ENCODE measurements at regions not wholly inside any gene's neighbourhood (a gene's known extent, or its start where the extent isn't known, plus 50 kb on each side); places are given as distances from the start of the nearest gene placed in this dataset.
"Not testable (repeated sequence)": the region's sequence is repeated elsewhere in the genome, so short reads cannot be mapped to it uniquely, and the experiment has no call there.

DNA sequence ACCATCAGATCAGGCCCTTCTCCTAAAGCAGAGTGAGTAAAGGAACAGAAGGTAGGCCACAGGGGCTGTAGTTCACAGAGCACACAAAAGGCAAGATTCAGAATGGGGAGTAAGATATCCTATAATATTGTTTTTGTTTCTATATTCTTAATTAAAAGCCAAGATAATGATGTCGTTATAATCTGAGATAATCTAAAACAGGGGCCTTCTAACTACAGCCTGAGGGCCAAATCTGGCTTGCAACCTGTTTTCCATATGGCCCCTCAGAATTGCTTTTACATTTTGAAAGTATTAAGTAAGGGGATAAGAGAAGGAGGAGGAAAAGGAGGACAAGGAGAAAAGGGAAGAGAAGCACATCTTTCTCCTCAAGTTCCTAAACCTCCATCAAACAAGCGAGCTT lies 435.8 kb downstream of the CSNK1G3 start:
- DNase-seq (ENCODE audit: insufficient read length, low spot score) (no peak), FAIRE-seq (no peak)

DNA sequence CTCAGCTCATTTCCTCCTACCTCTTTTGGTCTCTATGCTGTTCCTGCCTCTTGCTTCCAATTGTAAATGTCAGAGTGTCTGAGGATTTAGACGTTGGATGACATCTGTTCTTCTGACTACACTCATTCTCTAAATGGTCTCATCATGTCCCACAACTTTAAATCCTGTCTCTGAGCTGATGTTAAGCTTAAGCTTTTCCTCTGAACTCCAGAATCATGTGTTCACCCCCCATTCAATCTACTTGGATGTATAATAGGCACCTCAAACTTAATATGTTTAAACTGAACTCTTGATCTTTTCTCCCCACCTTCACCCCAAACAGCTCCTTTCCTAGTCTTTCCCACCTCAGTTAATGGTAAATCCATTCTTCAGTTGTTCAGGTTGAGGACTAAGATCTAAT lies 433.6 kb downstream of the CSNK1G3 start:
- FAIRE-seq (no peak), DNase-seq (ENCODE audit: insufficient read length, low spot score) (no peak)

DNA sequence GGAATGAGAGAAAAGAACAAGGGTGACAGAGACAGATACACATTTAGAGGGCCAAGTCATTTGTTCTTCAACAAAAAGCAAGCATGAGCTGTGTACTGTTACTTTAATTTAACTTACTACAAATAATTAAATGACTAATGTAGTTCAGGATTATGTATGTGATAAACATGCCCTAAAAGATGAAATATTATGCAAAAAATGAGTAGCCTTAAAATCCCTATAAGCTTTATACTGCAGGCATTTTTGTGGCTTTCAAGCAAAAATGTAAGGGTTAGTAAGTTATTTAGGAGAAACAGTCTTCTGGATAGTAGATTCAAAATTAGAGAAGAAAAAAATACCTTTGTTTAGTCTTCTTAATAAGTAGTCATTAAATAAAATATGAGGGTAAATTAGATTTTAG lies 431.2 kb downstream of the CSNK1G3 start:
- DNase-seq (ENCODE audit: insufficient read length, low spot score) (no peak), FAIRE-seq (no peak)

DNA sequence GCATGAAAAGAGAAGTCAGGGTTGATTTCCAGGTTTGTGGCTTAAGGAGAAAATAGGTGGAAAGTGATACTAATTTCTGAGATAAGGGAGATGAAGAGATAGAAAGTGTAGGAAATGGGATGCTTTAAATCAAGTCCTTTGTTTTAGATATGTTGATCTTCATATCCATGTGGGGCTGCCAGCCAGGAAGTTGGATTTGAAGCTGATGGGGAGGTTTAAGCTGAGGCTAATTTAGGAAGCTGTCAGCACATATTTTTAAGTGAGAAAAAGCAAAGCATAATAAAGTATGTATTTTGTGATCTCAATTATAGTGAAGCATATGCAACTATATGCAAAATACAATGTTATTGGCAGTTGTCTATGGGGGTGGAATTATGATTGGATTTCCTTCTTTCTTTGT lies 428.4 kb downstream of the CSNK1G3 start:
- FAIRE-seq (no peak), DNase-seq (ENCODE audit: insufficient read length, low spot score) (no peak)

DNA sequence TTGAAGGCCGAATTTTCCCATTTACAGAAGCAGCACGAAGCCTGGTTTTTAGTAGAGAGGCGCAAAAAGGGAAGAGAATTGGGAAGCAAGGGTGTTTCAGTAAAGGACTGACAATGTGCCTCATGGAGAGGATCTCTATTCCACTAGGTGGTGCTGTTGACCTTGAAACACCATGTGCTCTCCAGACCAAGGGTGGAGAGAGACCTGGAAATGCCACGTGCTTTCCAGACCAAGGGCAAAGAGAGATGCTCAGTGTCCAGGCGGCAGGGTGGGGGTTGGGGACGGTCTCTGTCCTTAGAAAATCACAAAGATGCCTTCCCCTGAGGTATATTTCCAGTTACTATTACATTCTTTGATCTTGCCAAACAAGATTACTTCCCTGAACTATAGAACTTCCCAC lies 425.3 kb downstream of the CSNK1G3 start:
- DNase-seq (ENCODE audit: insufficient read length, low spot score) (no peak), FAIRE-seq (peak; percentile 66)

DNA sequence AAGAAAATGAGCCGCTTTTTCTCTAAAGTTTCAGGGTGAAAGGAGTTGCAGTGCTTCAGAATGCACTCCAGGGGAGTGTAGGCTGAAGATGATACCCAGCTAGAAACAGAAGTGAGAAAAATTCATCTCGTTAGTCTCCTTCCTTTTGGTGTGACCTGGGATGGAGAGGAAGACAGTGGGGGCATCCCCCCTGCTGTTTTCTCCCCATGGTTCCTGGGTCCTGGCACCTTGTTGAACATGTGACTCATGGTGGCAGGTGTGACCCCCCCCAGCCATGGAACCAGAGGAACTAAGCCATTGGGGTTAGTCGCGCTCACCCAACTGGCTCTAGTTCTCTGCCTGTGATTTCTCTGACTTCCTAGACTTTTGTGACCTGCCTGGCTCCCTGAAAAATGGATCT lies 424.6 kb downstream of the CSNK1G3 start:
- FAIRE-seq (no peak), DNase-seq (ENCODE audit: insufficient read length, low spot score) (no peak)

DNA sequence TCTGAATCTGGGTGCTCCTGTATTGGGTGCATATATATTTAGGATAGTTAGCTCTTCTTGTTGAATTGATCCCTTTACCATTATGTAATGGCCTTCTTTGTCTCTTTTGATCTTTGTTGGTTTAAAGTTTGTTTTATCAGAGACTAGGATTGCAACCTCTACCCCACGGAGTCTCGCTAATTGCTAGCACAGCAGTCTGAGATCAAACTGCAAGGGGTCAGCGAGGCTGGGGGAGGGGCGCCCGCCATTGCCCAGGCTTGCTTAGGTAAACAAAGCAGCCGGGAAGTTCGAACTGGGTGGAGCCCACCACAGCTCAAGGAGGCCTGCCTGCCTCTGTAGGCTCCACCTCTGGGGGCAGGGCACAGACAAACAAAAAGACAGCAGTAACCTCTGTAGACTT lies 421.8 kb downstream of the CSNK1G3 start:
- DNase-seq (ENCODE audit: insufficient read length, low spot score); FAIRE-seq: not testable (repeated sequence)

DNA sequence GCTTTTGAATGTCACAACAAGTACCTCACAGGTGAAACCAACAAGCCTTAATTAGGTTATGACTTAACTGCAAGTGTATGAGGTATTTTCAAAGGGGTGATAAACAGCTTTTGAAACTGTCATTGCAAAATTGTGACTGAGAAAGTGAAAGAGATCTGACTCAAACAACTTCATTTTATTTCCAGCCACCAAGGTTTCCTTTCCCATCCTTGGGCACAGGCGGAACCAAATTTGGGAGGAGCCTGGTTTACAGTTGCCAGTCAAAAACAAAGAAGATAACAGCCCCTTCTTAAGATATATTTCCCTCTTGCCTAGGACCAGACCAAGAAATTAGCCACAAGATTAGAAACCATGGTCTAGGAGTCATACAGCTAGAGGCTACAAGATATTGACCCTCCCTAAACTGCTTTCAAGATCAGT lies 417.1 kb downstream of the CSNK1G3 start:
- no peak for FAIRE-seq
- DNase-seq (ENCODE audit: insufficient read length, low spot score), result no peak

DNA sequence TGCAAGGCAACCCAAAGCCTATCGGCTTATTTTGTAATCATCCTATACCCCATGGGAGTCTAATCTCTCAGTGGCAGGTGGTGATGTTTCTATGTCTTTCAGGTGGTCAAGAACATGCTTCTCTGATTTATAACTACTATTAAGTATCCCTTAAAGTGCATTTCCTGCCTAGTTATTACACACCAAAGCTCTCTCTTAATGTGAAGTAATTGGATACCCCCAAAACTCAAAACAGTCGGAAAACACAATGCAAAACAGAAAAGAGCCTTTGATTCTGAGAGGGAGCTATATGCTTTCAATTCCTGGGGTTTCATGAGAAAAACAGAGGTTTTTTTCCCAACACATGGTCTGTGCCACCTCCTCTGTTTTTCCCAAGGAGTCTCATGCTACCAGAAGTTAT lies 416.4 kb downstream of the CSNK1G3 start:
- no peak for FAIRE-seq

DNA sequence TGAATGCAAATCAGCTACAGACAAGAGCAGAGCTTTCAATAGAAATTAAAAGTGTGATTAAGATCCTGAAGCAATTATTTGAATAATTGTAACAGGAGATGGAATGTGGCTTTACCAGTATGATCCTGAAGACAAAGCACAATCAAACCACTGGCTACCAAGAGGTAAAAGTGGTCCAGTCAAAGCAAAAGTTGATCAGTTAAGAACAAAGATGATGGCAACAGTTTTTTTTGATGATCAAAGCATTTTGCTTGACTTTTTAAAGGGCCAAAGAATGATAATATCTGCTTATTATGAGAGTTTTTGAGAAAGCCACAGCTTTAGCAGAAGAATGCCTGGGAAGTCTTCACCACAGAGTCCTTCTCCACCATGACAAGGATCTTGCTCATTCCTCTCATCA lies 409.2 kb downstream of the CSNK1G3 start:
- FAIRE-seq (no peak), DNase-seq (ENCODE audit: insufficient read length, low spot score) (no peak)

More for the DNA sequence above, 416.4 kb downstream of the CSNK1G3 start:
- no peak for DNase-seq (ENCODE audit: insufficient read length, low spot score)

DNA sequence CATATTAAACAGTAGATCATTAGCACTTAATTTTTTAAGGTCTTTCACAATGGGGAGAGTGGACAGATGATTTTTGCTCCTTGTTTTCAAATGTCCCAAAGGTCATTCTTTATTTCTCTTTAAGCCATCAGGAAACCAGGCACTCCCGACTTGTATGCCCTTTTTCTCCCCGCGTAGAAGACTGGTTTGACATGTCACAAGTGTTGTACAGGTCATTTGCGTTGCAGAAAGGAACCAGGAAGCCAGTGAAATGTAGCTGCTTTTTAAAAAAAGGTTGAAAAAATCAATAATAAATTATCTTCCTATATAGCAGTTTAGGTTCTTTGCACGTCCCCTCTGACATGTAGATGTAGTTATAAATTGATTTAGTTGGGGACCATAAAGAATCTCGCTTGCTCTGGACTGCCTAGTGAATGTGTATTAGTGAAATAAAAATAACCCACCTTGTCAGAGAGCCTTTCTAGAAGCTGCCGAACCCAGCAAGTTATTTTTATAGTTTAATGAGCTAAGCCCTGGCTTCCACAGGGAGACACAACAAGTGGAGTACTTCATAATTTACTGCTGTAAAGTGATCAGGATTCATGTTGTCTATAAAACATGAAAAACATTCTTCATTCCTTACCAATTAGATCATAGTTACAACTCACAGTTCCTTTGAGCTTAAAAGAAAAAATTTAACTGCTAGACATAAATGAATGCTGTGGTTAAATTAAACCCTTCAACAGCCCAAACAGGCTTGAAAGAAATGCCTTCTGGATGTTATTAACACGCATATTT lies 404.6 kb downstream of the CSNK1G3 start:
- FAIRE-seq, result no peak
- peak; percentile 47 for DNase-seq (ENCODE audit: insufficient read length, low spot score)

DNA sequence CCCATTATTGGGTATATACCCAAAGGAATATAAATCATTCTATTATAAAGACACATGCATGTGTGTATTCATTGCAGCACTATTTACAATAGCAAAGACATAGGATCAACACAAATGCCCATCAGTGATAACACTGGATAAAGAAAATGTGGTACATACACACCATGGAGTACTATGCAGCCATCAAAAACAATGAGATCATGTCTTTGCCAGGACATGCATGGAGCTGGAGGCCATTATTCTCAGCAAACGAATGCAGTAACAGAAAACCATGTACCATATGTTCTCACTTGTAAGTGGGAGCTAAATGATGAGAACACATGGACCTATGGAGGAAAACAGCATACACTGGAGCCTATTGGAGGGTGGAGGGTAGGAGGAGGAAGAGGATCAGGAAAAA lies 402.4 kb downstream of the CSNK1G3 start:
- DNase-seq (ENCODE audit: insufficient read length, low spot score) (no peak), FAIRE-seq (peak; percentile 26)

DNA sequence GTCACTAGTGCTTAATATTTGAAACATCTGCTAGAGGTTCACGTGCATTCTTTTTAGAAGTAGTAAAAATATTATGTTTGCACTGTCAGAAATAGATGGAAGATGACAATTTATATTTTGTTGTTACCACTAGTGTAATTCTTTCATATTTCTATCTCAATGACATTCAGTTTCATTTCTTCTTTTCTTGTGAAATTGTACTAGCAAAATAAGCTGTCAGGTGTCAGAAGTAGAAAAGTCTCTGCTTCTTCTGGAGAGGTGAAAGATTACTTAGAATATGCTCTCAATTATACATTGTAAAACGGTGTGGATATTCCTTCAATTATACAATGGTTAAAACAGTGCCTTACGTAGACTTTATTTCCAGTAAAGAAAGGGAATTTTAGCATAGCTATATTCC lies 395.4 kb downstream of the CSNK1G3 start:
- DNase-seq (ENCODE audit: insufficient read length, low spot score) (no peak), FAIRE-seq (no peak)

DNA sequence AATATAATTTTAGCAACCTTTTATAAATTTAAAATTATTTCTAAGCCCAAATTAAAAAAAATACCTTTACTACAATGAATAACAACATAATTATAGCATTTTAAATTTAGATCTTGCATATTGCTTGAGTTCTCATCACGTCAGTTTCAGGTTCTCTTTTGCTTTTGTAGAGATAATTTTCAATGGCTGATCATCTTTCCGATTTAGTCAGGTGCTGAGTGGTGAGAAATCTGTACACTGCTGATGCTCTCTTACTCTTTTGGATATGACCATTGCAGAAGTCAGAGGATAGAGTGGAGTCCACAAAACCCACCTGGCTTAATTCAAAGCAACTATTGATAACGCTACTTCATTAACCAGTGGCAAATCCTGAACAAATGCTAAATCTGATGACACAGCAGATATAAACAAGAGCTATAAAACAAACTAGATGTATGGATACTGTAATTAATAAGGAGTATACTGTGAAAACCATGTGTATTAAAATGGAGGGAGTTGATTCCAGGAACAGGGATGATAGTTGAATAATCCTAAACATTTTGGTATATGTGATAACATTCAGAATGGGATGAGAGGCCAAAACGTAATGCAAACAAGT lies 394.8 kb downstream of the CSNK1G3 start:
- DNase-seq (ENCODE audit: insufficient read length, low spot score) (no peak), FAIRE-seq (no peak)

DNA sequence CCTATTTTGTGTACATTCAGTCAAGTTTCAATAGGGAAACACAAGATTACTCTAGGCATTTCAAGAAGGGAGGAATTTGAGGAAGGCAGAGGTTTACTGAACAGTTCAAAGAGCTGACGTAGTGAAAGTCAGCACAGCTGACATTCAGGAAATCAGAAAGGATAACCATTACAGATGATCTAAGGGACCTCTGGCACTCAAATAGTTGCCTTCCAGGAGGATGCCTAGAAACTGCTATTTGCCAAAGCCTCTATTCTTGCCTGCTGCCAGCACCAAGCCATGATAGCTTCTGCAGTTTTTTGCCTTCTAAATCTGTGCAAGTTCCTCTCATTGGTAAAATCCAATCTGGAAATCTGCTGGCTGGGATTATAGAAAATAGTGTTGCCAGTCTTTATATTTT lies 373.1 kb downstream of the CSNK1G3 start:
- DNase-seq (ENCODE audit: insufficient read length, low spot score), result no peak
- no peak for FAIRE-seq

DNA sequence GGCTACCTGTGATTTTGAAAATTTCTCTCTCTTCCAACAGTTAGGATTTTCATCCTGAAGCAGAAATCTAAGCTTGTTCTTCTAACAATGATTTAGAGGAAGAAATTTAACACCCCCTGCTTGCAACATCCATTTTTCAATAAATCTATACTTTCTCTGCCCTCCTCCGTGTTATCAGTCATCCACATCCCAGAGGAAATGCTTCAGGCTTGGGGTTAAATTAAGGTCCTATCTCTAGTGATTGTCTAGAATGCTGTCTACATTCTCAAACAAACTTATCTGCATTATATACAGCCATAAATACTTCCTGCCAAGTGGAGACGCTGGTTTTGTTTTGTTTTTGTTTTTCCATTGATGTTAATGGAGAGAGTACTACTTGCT lies 371.0 kb downstream of the CSNK1G3 start:
- FAIRE-seq (no peak), DNase-seq (ENCODE audit: insufficient read length, low spot score) (peak; percentile 25)

DNA sequence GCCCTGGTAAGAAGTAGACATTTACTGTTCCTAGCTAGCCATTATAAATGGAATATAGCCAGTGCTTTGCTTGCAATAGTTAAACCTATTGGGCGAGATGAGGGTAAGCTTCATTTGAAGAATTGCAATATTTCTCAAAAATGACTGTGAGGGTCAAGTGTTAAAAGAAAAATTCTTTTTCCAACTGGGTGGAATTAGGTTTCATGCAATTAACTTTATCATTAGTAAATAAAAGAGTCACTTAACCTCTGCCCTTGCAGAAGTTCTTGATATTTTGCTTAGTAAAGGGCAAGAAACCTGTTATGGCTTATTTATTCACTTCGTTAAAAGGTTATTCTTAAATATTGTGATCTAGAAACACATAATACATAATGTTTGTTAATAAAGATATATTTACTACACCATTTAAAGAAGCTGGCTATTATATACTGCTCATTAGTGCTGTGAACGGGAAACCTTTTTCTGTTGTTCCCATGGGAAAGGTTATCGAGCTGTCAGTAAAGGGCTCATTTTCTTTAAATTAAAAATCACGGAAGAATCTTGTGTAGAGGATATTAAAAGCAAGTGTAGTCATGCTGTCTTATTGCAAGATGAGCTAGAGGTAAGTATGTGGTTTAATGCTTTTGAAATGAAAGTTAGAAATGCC lies 370.5 kb downstream of the CSNK1G3 start:
- no peak for FAIRE-seq
- DNase-seq (ENCODE audit: insufficient read length, low spot score), result no peak

DNA sequence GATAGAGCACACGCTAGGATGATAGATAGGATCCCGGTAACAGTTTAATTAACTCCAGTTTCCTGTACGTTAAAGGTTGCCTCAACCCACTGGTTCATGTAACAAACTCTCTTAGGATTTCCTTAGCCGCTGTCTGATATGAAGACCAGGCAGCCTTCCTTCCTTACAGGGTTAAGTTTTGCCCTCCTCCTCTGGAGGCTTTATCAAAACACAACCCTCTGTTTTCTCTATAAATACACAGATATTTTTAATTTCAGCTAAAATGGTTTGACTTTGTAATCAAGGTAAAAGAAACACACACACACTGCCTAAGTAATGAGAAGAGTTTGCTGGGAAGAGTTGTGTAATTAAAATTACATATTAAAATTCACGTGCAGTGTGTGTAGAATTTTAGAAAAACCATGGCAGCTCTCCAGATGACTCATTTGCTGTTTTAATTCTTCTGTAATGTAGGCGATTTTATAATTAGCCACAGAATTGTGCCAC lies 369.8 kb downstream of the CSNK1G3 start:
- FAIRE-seq (no peak), DNase-seq (ENCODE audit: insufficient read length, low spot score) (no peak)

DNA sequence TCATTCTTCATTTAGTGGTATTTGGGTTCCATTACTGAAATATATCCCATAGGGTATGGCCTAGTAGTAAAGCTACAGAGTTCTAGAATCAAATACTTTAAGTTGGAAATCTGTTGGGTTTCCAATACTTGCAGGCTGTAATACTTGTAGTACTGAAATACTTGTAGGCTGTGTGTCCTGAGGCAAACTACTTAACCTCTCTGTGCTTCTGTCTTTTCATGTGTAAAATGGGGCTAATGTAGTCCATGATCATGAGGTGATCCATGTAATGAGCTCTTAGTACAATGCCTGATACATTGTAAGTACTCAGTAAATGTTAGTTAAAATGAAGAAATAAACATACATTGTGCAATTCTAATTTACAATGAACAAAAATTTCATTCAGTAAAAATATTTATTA lies 368.9 kb downstream of the CSNK1G3 start:
- FAIRE-seq, result no peak
- no peak for DNase-seq (ENCODE audit: insufficient read length, low spot score)

DNA sequence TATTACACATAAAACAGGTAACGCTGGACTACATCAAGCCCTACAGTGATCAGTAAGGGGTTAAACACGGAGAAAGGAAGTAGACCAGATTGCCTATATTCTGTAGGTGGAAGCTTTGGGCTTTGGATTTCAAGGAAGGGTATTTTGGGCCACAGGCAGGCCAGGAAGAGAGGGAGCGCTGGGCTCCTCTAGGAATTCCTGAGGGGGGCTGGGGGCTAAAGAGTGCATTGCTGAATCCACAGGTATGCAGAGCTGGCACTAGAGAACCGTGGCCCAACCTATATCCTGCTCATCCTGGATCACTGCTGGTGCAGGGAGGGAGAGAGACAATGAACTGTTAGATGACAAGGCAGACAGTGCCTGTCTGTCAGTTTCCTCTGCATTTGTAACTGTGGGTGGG lies 367.1 kb downstream of the CSNK1G3 start:
- DNase-seq (ENCODE audit: insufficient read length, low spot score) (no peak), FAIRE-seq (no peak)

DNA sequence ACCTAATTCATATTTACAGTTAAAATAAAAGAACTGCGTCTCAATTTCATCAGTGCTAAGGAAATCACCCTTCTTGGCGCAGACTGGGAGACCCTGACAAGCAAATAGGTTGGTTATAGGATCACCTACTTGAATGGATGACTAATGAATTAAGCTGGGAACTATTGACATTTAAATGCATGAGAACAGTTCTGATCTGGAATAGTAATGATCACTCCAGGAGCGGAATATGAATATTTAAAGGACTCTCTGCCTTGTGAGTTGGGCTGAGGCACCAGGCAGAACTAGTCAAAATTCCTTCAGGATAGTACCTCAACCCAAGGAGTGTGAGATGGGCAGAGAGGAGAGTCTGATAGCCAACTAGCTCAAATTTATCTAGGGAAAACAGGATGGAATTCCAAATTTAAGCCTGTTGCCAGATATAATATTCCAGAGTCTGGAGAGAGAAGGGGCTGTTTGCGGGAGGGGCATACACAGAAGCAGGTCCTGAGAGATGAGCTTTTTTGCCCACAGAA lies 364.4 kb downstream of the CSNK1G3 start:
- no peak for FAIRE-seq
- no peak for DNase-seq (ENCODE audit: insufficient read length, low spot score)
